ENCODE measurements at regions not wholly inside any gene's neighbourhood (a gene's known extent, or its start where the extent isn't known, plus 50 kb on each side); places are given as distances from the start of the nearest gene placed in this dataset.

- Mint-ChIP-seq H3K27ac (no peak overlapping the region), H3K27me3 (ENCODE audit: low read depth) (no peaks in the 10 kb centered on the region), H3K9me3 (peaks cover under 1% of the 10 kb centered on the region), H3K4me1 (no peaks in the 10 kb centered on the region), H3K36me3 (ENCODE audit: low read depth) (no peaks in the 10 kb centered on the region), H3K4me3 (no peak overlapping the region)
- no peak for TF ChIP-seq CTCF (IDR thresholded peaks at IDR 0.05; ENCODE audit: unreplicated experiment in 3 of 3)
Observed at GRCh38 chr9:90985631-90986030, 184.0 kb downstream of the SYK start.

DNA sequence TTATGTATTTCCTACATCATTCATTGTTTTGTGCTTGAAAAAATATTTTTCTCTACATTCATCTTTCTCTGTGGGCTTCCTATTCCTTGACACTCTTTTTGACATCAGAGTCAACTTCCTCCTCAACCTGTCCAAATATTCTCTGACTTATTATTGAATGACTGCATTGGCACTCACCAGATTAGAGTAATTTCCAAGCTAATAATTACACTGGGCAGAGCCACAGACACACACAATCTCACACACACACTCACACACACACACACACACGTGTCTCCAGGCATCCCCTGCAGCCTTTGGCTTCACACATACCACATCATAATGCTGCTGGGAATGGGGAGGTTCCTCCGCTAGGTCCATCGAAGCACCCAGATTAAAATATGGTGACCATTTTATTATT, 184.5 kb downstream of the SYK start:
- Mint-ChIP-seq H3K9me3 (peaks cover 6% of the 10 kb centered on the region), H3K36me3 (ENCODE audit: low read depth) (no peaks in the 10 kb centered on the region), H3K4me1 (no peaks in the 10 kb centered on the region), H3K27me3 (ENCODE audit: low read depth) (no peaks in the 10 kb centered on the region), H3K4me3 (no peak overlapping the region), H3K27ac (no peak overlapping the region)
- no peak for TF ChIP-seq CTCF (IDR thresholded peaks at IDR 0.05; ENCODE audit: unreplicated experiment in 3 of 3)

DNA sequence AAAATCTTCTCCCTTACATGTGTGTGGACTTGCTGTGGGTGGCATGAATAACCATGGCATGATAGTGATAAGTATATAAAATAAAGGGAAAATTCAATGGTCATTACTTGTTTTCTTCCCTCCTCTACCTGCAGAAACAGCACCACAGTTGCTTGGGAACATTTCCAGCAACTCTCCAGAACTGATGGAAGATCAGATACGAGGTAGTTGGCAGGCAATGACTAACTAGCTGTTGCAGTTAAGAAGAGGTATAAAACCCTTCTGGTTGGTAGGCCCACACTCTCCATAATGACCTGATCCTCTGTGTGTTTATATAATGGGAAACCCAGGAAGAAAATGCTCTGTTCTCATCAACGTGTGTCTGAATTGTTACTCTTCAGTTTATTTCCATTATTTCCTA, 185.9 kb downstream of the SYK start:
- Mint-ChIP-seq H3K4me3 (no peak overlapping the region), H3K36me3 (ENCODE audit: low read depth) (no peaks in the 10 kb centered on the region), H3K27me3 (ENCODE audit: low read depth) (no peaks in the 10 kb centered on the region), H3K4me1 (no peaks in the 10 kb centered on the region), H3K9me3 (peaks cover 17% of the 10 kb centered on the region), H3K27ac (no peak overlapping the region)
- TF ChIP-seq CTCF (IDR thresholded peaks at IDR 0.05; ENCODE audit: unreplicated experiment in 3 of 3): no peak

- Mint-ChIP-seq H3K4me3 (no peak overlapping the region), H3K27ac (no peak overlapping the region), H3K4me1 (no peaks in the 10 kb centered on the region), H3K27me3 (ENCODE audit: low read depth) (no peaks in the 10 kb centered on the region), H3K36me3 (ENCODE audit: low read depth) (no peaks in the 10 kb centered on the region), H3K9me3 (peaks cover 20% of the 10 kb centered on the region)
- TF ChIP-seq CTCF (IDR thresholded peaks at IDR 0.05; ENCODE audit: unreplicated experiment in 3 of 3): no peak
Observed at GRCh38 chr9:90988318-90988717, 186.7 kb downstream of the SYK start.

DNA sequence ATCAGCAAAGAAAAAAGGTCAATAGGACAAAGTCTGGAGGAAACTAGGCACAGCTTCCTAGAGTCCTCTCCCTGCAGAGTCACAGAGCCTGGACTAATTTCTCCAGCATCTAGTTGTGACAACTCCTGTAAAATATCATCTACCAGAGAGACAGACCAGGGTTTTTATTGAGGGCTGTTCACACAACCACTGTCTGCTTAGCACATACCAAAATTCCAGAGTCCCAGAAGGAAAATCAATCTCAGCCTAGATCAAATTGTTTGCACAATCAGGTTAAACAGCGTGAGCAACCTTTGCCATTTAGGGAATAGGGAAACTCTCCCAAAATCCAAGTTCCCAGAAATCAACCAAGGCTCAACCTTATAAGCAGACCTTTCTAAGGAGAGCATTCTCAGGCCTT, 190.3 kb downstream of the SYK start:
- no peaks in the 10 kb centered on the region for H3K36me3 Mint-ChIP-seq (ENCODE audit: low read depth)
- no peak overlapping the region for H3K4me3 Mint-ChIP-seq
- H3K9me3 Mint-ChIP-seq: peaks cover 31% of the 10 kb centered on the region
- no peak overlapping the region for H3K27ac Mint-ChIP-seq
- no peaks in the 10 kb centered on the region for H3K4me1 Mint-ChIP-seq
- no peaks in the 10 kb centered on the region for H3K27me3 Mint-ChIP-seq (ENCODE audit: low read depth)
- no peak for TF ChIP-seq CTCF (IDR thresholded peaks at IDR 0.05; ENCODE audit: unreplicated experiment in 3 of 3)

- H3K4me3 Mint-ChIP-seq: no peak overlapping the region
- no peaks in the 10 kb centered on the region for H3K4me1 Mint-ChIP-seq
- peaks cover 31% of the 10 kb centered on the region for H3K9me3 Mint-ChIP-seq
- no peak overlapping the region for H3K27ac Mint-ChIP-seq
- TF ChIP-seq CTCF (IDR thresholded peaks at IDR 0.05; ENCODE audit: unreplicated experiment in 3 of 3): no peak
- no peaks in the 10 kb centered on the region for H3K36me3 Mint-ChIP-seq (ENCODE audit: low read depth)
- no peaks in the 10 kb centered on the region for H3K27me3 Mint-ChIP-seq (ENCODE audit: low read depth)
Observed at GRCh38 chr9:90995516-90995915, 193.9 kb downstream of the SYK start.

Measured in nephron (organoid).